Ishikawa (cell line): ENCODE measurements at regions not wholly inside any gene's neighbourhood (a gene's known extent, or its start where the extent isn't known, plus 50 kb on each side); places are given as distances from the start of the nearest gene placed in this dataset.

Experiments used
- EGR1 ChIP-seq: IDR thresholded peaks from 2 replicates; pipeline ENCODE4 v1.6.1; 2012
- EP300 ChIP-seq: IDR thresholded peaks from 2 replicates; pipeline ENCODE4 v1.6.1; 2012; ENCODE audit warnings: borderline replicate concordance
- RAD21 ChIP-seq: IDR thresholded peaks from 2 replicates; pipeline ENCODE4 v1.6.1; 2012; ENCODE audit warnings: low read depth
- USF1 ChIP-seq: IDR thresholded peaks from 2 replicates; pipeline ENCODE4 v1.6.1; 2012

- no peak for TF ChIP-seq EP300
- TF ChIP-seq EGR1 = no peak
- no peak for TF ChIP-seq USF1
- no peak for TF ChIP-seq RAD21
Observed at GRCh38 chr6:105897131-105897530, 189.0 kb upstream of the PRDM1 start.
